ENCODE measurements at regions not wholly inside any gene's neighbourhood (a gene's known extent, or its start where the extent isn't known, plus 50 kb on each side); places are given as distances from the start of the nearest gene placed in this dataset.

- no peak overlapping the region for H3K27ac ChIP-seq
- intact Hi-C loops (cut with DNase I) = no loop called here
- no peaks in the 10 kb centered on the region for H3K9me3 ChIP-seq
- H3K36me3 ChIP-seq = no peaks in the 10 kb centered on the region
- no peak for TF ChIP-seq CTCF (IDR thresholded peaks at IDR 0.05)
- H3K27me3 ChIP-seq (ENCODE audit: low read depth) = no peaks in the 10 kb centered on the region
- ATAC-seq (no peak), DNase-seq (no peak)
- H3K4me3 ChIP-seq = no peak overlapping the region
- H3K4me1 ChIP-seq = no peaks in the 10 kb centered on the region
Measured at GRCh38 chr13:61084988-61085387, 330.7 kb downstream of the PCDH20 start.

- no peaks in the 10 kb centered on the region for H3K27me3 ChIP-seq (ENCODE audit: low read depth)
- no peaks in the 10 kb centered on the region for H3K9me3 ChIP-seq
- DNase-seq (no peak), ATAC-seq (no peak)
- TF ChIP-seq CTCF (IDR thresholded peaks at IDR 0.05) = no peak
- no peak overlapping the region for H3K27ac ChIP-seq
- no peaks in the 10 kb centered on the region for H3K4me1 ChIP-seq
- H3K36me3 ChIP-seq = no peaks in the 10 kb centered on the region
- H3K4me3 ChIP-seq = no peak overlapping the region
- intact Hi-C loops (cut with DNase I) = no loop called here
Measured at GRCh38 chr13:61078976-61079770, 336.5 kb downstream of the PCDH20 start.

GRCh38 chr13:61052175-61052574 is 363.5 kb downstream of the PCDH20 start:
- no peak for ATAC-seq
- no peak for DNase-seq
- H3K9me3 ChIP-seq = no peaks in the 10 kb centered on the region
- TF ChIP-seq CTCF (IDR thresholded peaks at IDR 0.05) = no peak
- H3K36me3 ChIP-seq = no peaks in the 10 kb centered on the region
- H3K4me1 ChIP-seq = no peaks in the 10 kb centered on the region
- no peak overlapping the region for H3K27ac ChIP-seq
- H3K27me3 ChIP-seq (ENCODE audit: low read depth) = no peaks in the 10 kb centered on the region
- intact Hi-C loops (cut with DNase I) = no loop called here
- H3K4me3 ChIP-seq = no peak overlapping the region

- Histone ChIP-seq H3K27me3 (ENCODE audit: low read depth) (no peaks in the 10 kb centered on the region), H3K4me1 (no peaks in the 10 kb centered on the region), H3K27ac (no peak overlapping the region), H3K4me3 (no peak overlapping the region), H3K9me3 (no peaks in the 10 kb centered on the region), H3K36me3 (no peaks in the 10 kb centered on the region)
- ATAC-seq = no peak
- DNase-seq = no peak
- intact Hi-C loops (cut with DNase I) = no loop called here
- no peak for TF ChIP-seq CTCF (IDR thresholded peaks at IDR 0.05)
Measured at GRCh38 chr13:61045251-61045650, 370.4 kb downstream of the PCDH20 start.

GRCh38 chr13:61040181-61040580 is 375.5 kb downstream of the PCDH20 start:
- Histone ChIP-seq H3K4me3 (no peak overlapping the region), H3K36me3 (no peaks in the 10 kb centered on the region), H3K9me3 (no peaks in the 10 kb centered on the region), H3K27ac (no peak overlapping the region), H3K4me1 (no peaks in the 10 kb centered on the region), H3K27me3 (ENCODE audit: low read depth) (no peaks in the 10 kb centered on the region)
- intact Hi-C loops (cut with DNase I) = no loop called here
- TF ChIP-seq CTCF (IDR thresholded peaks at IDR 0.05) = no peak
- ATAC-seq = no peak
- no peak for DNase-seq
